Neural cell (in vitro differentiated cells): ENCODE measurements at regions not wholly inside any gene's neighbourhood (a gene's known extent, or its start where the extent isn't known, plus 50 kb on each side); places are given as distances from the start of the nearest gene placed in this dataset.

ENCODE experiments used
- H2AFZ ChIP-seq: fragments of 200-600, 300-800 bp; sonication (generic), shearing (Covaris generic); 2 replicates; pipeline ENCODE4 v1.6.0; 2014; ENCODE audit warnings: low read depth, mild to moderate bottlenecking, antibody characterized with exemption, low read length, moderate library complexity
- H3F3A ChIP-seq: fragments of 200-600 bp; shearing (Covaris generic); 2 replicates; pipeline ENCODE4 v1.6.1; 2016; ENCODE audit warnings: mild to moderate bottlenecking, moderate library complexity, mixed read lengths, antibody characterized with exemption, low read length; ENCODE audit not compliant: insufficient read depth, poor library complexity, severe bottlenecking
- H3K27ac ChIP-seq: fragments of 200-600, 300-800 bp; sonication (generic), shearing (Covaris generic); 2 replicates; pipeline ENCODE4 v1.5.1; 2014; ENCODE audit warnings: mild to moderate bottlenecking, low read length, moderate library complexity
- H3K27me3 ChIP-seq: fragments of 300-800, 200-600 bp; sonication (generic), shearing (Covaris generic); 2 replicates; pipeline ENCODE4 v1.6.0; 2014; ENCODE audit warnings: mild to moderate bottlenecking, low read depth, low read length, moderate library complexity; ENCODE audit not compliant: insufficient read depth
- H3K36me3 ChIP-seq: fragments of 300-800, 200-600 bp; sonication (generic), shearing (Covaris generic); 2 replicates; pipeline ENCODE4 v1.5.1; 2014; ENCODE audit warnings: mild to moderate bottlenecking, antibody characterized with exemption, low read length, moderate library complexity; ENCODE audit not compliant: insufficient read depth
- H3K4me2 ChIP-seq: fragments of 300-800, 200-600 bp; sonication (generic), shearing (Covaris generic); 2 replicates; pipeline ENCODE4 v1.6.0; 2014; ENCODE audit warnings: mild to moderate bottlenecking, low read length
- H3K4me3 ChIP-seq: fragments of 300-800, 200-600 bp; sonication (generic), shearing (Covaris generic); 2 replicates; pipeline ENCODE4 v1.5.1; 2014; ENCODE audit warnings: mild to moderate bottlenecking, low read length, moderate library complexity
- H3K79me2 ChIP-seq: fragments of 200-600 bp; shearing (Covaris generic); replicated peaks from 2 replicates; pipeline ENCODE4 v1.6.0; 2014; ENCODE audit warnings: mild to moderate bottlenecking, low read length, moderate library complexity; ENCODE audit not compliant: insufficient read depth
- H3K9ac ChIP-seq: fragments of 300-800, 200-600 bp; sonication (generic), shearing (Covaris generic); 2 replicates; pipeline ENCODE4 v1.6.1; 2016; ENCODE audit warnings: mild to moderate bottlenecking, low read length, mixed read lengths
- H3K9me2 ChIP-seq: fragments of 200-600 bp; shearing (Covaris generic); 2 replicates; pipeline ENCODE4 v1.6.1; 2016; ENCODE audit warnings: mild to moderate bottlenecking, low read length, mixed read lengths; ENCODE audit not compliant: insufficient read depth
- H3K9me3 ChIP-seq: fragments of 200-600, 300-800 bp; sonication (generic), shearing (Covaris generic); 2 replicates; pipeline ENCODE4 v1.6.1; 2016; ENCODE audit warnings: mild to moderate bottlenecking, mixed run types, low read length, moderate library complexity, mixed read lengths
- H4K20me1 ChIP-seq: fragments of 200-600 bp; shearing (Covaris generic); 2 replicates; pipeline ENCODE4 v1.6.1; 2016; ENCODE audit warnings: mild to moderate bottlenecking, mixed run types; ENCODE audit not compliant: insufficient read depth
- EP300 ChIP-seq: fragments of 450-650 bp; conservative IDR thresholded peaks from 2 replicates; pipeline ENCODE4 v1.6.1; 2014; ENCODE audit warnings: antibody characterized with exemption, mild to moderate bottlenecking, moderate library complexity; ENCODE audit not compliant: poor library complexity, severe bottlenecking
- EZH2 ChIP-seq: fragments of 200-600, 300-800 bp; shearing (Covaris generic), sonication (generic); IDR thresholded peaks from 2 replicates; pipeline ENCODE4 v1.6.1; 2014; ENCODE audit warnings: antibody characterized with exemption, low read length, borderline replicate concordance, mild to moderate bottlenecking; ENCODE audit not compliant: insufficient read depth, poor library complexity, severe bottlenecking
- MXI1 ChIP-seq: fragments of 450-650 bp; conservative IDR thresholded peaks from 2 replicates; pipeline ENCODE4 v1.6.1; 2014; ENCODE audit warnings: antibody characterized with exemption, mild to moderate bottlenecking; ENCODE audit not compliant: poor library complexity, severe bottlenecking
- POLR2AphosphoS5 ChIP-seq: IDR thresholded peaks from 2 replicates; pipeline ENCODE4 v1.6.1; 2012
- RAD21 ChIP-seq: fragments of 450-650 bp; conservative IDR thresholded peaks from 2 replicates; pipeline ENCODE4 v1.6.1; 2014; ENCODE audit warnings: antibody characterized with exemption, mild to moderate bottlenecking, moderate library complexity
- SMC3 ChIP-seq: fragments of 450-650 bp; conservative IDR thresholded peaks from 2 replicates; pipeline ENCODE4 v1.6.1; 2014; ENCODE audit warnings: antibody characterized with exemption, mild to moderate bottlenecking, moderate library complexity; ENCODE audit not compliant: poor library complexity
- TAF1 ChIP-seq: IDR thresholded peaks from 2 replicates; pipeline ENCODE4 v1.6.1; 2012; ENCODE audit warnings: low read depth
- TF ChIP-seq, protein P1 (sequence below): IDR thresholded peaks from 2 replicates; pipeline ENCODE4 v1.6.1; 2012; ENCODE audit warnings: borderline replicate concordance
- TF ChIP-seq, protein P2 (sequence below): fragments of 450-650 bp; IDR thresholded peaks from 2 replicates; pipeline ENCODE4 v1.5.1; 2014; ENCODE audit warnings: antibody characterized with exemption, mild to moderate bottlenecking, moderate library complexity; ENCODE audit not compliant: poor library complexity, severe bottlenecking

DNA sequence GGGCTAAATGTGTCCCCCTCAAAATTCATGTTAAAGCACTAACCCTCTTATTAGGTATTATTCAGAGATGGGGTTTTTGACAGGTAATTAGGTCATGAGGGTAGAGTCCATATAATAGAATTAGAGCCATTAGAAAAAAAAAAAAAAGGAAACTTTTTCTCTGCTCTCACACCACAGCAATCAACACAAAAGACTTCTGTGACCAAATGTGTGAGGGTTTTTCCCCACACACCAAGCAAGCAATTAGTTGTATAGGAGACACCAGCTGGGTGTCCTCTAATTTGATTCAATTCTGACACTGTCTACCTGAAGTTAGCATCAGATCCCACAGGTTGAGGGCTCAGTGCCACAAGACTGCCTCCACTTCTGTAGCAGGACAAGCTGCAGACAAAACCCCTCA is 64.6 kb upstream of the GMDS start:
- Histone ChIP-seq H3K9me3 (no peaks in the 10 kb centered on the region), H3K27me3 (no peaks in the 10 kb centered on the region), H3K4me2 (no peak overlapping the region), H3K36me3 (no peaks in the 10 kb centered on the region), H4K20me1 (no peaks in the 10 kb centered on the region), H3K9me2 (no peaks in the 10 kb centered on the region), H3K4me3 (no peak overlapping the region), H3K9ac (no peak overlapping the region), H3K79me2 (no peaks in the 10 kb centered on the region), H2AFZ (no peak overlapping the region), H3F3A (no peaks in the 10 kb centered on the region), H3K27ac (no peak overlapping the region)
- TF ChIP-seq MXI1 (no peak), EP300 (no peak), RAD21 (no peak), POLR2AphosphoS5 (no peak), SMC3 (no peak), EZH2 (no peak), TAF1 (no peak)
- TF ChIP-seq, protein P1, sequence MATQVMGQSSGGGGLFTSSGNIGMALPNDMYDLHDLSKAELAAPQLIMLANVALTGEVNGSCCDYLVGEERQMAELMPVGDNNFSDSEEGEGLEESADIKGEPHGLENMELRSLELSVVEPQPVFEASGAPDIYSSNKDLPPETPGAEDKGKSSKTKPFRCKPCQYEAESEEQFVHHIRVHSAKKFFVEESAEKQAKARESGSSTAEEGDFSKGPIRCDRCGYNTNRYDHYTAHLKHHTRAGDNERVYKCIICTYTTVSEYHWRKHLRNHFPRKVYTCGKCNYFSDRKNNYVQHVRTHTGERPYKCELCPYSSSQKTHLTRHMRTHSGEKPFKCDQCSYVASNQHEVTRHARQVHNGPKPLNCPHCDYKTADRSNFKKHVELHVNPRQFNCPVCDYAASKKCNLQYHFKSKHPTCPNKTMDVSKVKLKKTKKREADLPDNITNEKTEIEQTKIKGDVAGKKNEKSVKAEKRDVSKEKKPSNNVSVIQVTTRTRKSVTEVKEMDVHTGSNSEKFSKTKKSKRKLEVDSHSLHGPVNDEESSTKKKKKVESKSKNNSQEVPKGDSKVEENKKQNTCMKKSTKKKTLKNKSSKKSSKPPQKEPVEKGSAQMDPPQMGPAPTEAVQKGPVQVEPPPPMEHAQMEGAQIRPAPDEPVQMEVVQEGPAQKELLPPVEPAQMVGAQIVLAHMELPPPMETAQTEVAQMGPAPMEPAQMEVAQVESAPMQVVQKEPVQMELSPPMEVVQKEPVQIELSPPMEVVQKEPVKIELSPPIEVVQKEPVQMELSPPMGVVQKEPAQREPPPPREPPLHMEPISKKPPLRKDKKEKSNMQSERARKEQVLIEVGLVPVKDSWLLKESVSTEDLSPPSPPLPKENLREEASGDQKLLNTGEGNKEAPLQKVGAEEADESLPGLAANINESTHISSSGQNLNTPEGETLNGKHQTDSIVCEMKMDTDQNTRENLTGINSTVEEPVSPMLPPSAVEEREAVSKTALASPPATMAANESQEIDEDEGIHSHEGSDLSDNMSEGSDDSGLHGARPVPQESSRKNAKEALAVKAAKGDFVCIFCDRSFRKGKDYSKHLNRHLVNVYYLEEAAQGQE = no peak
- TF ChIP-seq, protein P2, sequence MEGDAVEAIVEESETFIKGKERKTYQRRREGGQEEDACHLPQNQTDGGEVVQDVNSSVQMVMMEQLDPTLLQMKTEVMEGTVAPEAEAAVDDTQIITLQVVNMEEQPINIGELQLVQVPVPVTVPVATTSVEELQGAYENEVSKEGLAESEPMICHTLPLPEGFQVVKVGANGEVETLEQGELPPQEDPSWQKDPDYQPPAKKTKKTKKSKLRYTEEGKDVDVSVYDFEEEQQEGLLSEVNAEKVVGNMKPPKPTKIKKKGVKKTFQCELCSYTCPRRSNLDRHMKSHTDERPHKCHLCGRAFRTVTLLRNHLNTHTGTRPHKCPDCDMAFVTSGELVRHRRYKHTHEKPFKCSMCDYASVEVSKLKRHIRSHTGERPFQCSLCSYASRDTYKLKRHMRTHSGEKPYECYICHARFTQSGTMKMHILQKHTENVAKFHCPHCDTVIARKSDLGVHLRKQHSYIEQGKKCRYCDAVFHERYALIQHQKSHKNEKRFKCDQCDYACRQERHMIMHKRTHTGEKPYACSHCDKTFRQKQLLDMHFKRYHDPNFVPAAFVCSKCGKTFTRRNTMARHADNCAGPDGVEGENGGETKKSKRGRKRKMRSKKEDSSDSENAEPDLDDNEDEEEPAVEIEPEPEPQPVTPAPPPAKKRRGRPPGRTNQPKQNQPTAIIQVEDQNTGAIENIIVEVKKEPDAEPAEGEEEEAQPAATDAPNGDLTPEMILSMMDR = no peak

DNA sequence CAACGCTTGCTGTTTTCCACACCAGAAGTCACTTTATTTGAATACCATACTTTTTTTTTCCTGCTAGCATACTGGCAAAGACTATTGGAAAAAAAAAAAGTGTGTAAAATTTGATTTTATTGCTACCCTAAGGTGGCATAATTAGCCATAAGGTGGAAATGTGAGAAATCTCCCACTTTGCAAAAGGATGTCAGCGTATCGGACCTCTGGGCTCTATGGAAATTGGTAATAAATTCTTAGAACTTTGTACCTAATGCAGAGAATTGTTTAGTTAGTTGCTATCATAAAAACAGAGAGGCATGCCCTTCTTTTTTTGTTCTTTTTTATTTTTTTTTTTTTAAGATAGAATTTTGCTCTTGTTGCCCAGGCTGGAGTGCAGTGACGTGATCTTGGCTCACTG is 63.7 kb upstream of the GMDS start:
- Histone ChIP-seq H3K4me3 (no peak overlapping the region), H3K79me2 (no peaks in the 10 kb centered on the region), H2AFZ (no peak overlapping the region), H3K4me2 (no peak overlapping the region), H3F3A (no peaks in the 10 kb centered on the region), H3K9me2 (no peaks in the 10 kb centered on the region), H3K36me3 (no peaks in the 10 kb centered on the region), H3K9ac (no peak overlapping the region), H4K20me1 (no peaks in the 10 kb centered on the region), H3K9me3 (no peaks in the 10 kb centered on the region), H3K27me3 (no peaks in the 10 kb centered on the region), H3K27ac (no peak overlapping the region)
- TF ChIP-seq, protein P1 = no peak
- no peak for TF ChIP-seq SMC3
- no peak for TF ChIP-seq POLR2AphosphoS5
- TF ChIP-seq, protein P2 = no peak
- no peak for TF ChIP-seq EP300
